ENCODE measurements at regions not wholly inside any gene's neighbourhood (a gene's known extent, or its start where the extent isn't known, plus 50 kb on each side); places are given as distances from the start of the nearest gene placed in this dataset.

- Histone ChIP-seq H3K4me3 (ENCODE audit: low read length in 2 of 2) (no peak overlapping the region), H3K18ac (ENCODE audit: low read length) (no peak overlapping the region), H3K23ac (ENCODE audit: low read depth, low read length, poor library complexity) (no peak overlapping the region), H2BK5ac (ENCODE audit: low read length) (no peak overlapping the region), H2BK12ac (ENCODE audit: low read length) (no peak overlapping the region), H2BK15ac (ENCODE audit: low read length) (no peak overlapping the region), H3K79me1 (ENCODE audit: low read depth, low read length) (no peaks in the 10 kb centered on the region), H4K8ac (ENCODE audit: low read depth, low read length) (no peak overlapping the region), H4K91ac (ENCODE audit: low read depth, low read length, poor library complexity) (no peak overlapping the region), H3K4me2 (ENCODE audit: insufficient read depth, low read length, poor library complexity, severe bottlenecking) (no peak overlapping the region), H2AK5ac (ENCODE audit: low read depth, low read length) (no peak overlapping the region), H3K9me3 (replicated peaks in 1 of 2; ENCODE audit: control insufficient read depth in 2 of 2, insufficient read depth in 1 of 2, low read depth in 1 of 2, low read length in 2 of 2) (no peaks in the 10 kb centered on the region), H3K36me3 (replicated peaks in 1 of 2; ENCODE audit: control insufficient read depth in 2 of 2, insufficient read depth in 2 of 2, low read length in 2 of 2) (no peaks in the 10 kb centered on the region), H3K14ac (ENCODE audit: low read length) (no peak overlapping the region), H3K9ac (ENCODE audit: low read depth, low read length, poor library complexity) (no peak overlapping the region), H3K4ac (ENCODE audit: low read length) (no peak overlapping the region), H2AFZ (ENCODE audit: low read length) (peak overlapping the region; percentile 32), H3K4me1 (ENCODE audit: control insufficient read depth in 2 of 2, insufficient read depth in 1 of 2, low read depth in 1 of 2, low read length in 2 of 2) (no peaks in the 10 kb centered on the region), H3K27ac (replicated peaks; ENCODE audit: low read length) (no peak overlapping the region), H3K27me3 (ENCODE audit: control insufficient read depth in 3 of 3, insufficient read depth in 3 of 3, low read depth in 1 of 3, low read length in 3 of 3) (no peaks in the 10 kb centered on the region), H2BK120ac (ENCODE audit: low read depth, low read length) (no peak overlapping the region)
- DNase-seq (ENCODE audit: low spot score), result no peak
Measured at GRCh38 chr1:190667914-190668313, 190.2 kb upstream of the BRINP3 start.

DNA sequence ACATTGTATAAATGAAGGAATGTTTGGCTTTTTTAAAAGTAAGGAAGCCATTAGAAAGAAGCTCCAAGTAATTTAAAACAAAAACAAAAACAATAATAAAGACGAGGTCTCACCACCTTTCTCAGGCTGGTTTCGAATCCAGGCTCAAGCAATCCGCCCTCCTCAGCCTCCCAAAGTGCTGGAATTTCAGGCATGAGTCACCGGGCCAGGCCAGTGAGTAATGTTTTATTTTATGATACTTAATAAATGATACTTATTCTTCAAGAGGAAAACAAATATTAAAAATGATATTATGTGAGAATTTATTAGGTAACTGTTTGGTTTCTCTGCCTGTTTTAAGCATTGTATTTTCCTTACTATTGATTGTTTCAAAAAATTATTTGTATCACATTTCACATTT is 201.4 kb upstream of the BRINP3 start:
- Histone ChIP-seq H4K91ac (ENCODE audit: low read depth, low read length, poor library complexity) (no peak overlapping the region), H2BK12ac (ENCODE audit: low read length) (no peak overlapping the region), H3K27me3 (ENCODE audit: control insufficient read depth in 3 of 3, insufficient read depth in 3 of 3, low read depth in 1 of 3, low read length in 3 of 3) (no peaks in the 10 kb centered on the region), H3K9ac (ENCODE audit: low read depth, low read length, poor library complexity) (no peak overlapping the region), H3K9me3 (replicated peaks in 1 of 2; ENCODE audit: control insufficient read depth in 2 of 2, insufficient read depth in 1 of 2, low read depth in 1 of 2, low read length in 2 of 2) (no peaks in the 10 kb centered on the region), H3K36me3 (replicated peaks in 1 of 2; ENCODE audit: control insufficient read depth in 2 of 2, insufficient read depth in 2 of 2, low read length in 2 of 2) (no peaks in the 10 kb centered on the region), H3K23ac (ENCODE audit: low read depth, low read length, poor library complexity) (no peak overlapping the region), H3K27ac (replicated peaks; ENCODE audit: low read length) (no peak overlapping the region), H2AK5ac (ENCODE audit: low read depth, low read length) (no peak overlapping the region), H2BK120ac (ENCODE audit: low read depth, low read length) (no peak overlapping the region), H2BK15ac (ENCODE audit: low read length) (no peak overlapping the region), H3K4ac (ENCODE audit: low read length) (no peak overlapping the region), H2AFZ (ENCODE audit: low read length) (no peak overlapping the region), H3K18ac (ENCODE audit: low read length) (no peak overlapping the region), H3K79me1 (ENCODE audit: low read depth, low read length) (no peaks in the 10 kb centered on the region), H3K14ac (ENCODE audit: low read length) (no peak overlapping the region), H2BK5ac (ENCODE audit: low read length) (no peak overlapping the region), H4K8ac (ENCODE audit: low read depth, low read length) (no peak overlapping the region), H3K4me3 (ENCODE audit: low read length in 2 of 2) (no peak overlapping the region), H3K4me1 (ENCODE audit: control insufficient read depth in 2 of 2, insufficient read depth in 1 of 2, low read depth in 1 of 2, low read length in 2 of 2) (no peaks in the 10 kb centered on the region), H3K4me2 (ENCODE audit: insufficient read depth, low read length, poor library complexity, severe bottlenecking) (no peak overlapping the region)
- no CpG with 5 or more reads among the region's 4 CpGs for WGBS, 2 donors (ENCODE audit: extremely low coverage in 2 of 2, insufficient read length in 2 of 2, insufficient replicate concordance in 1 of 2)
- no peak for DNase-seq (ENCODE audit: low spot score)

- H3K14ac ChIP-seq (ENCODE audit: low read length), result no peak overlapping the region
- H4K8ac ChIP-seq (ENCODE audit: low read depth, low read length), result no peak overlapping the region
- no peak overlapping the region for H2AFZ ChIP-seq (ENCODE audit: low read length)
- no peak overlapping the region for H2AK5ac ChIP-seq (ENCODE audit: low read depth, low read length)
- WGBS, 2 donors (ENCODE audit: extremely low coverage in 2 of 2, insufficient read length in 2 of 2, insufficient replicate concordance in 1 of 2), result no CpG with 5 or more reads among the region's 2 CpGs
- no peaks in the 10 kb centered on the region for H3K4me1 ChIP-seq (ENCODE audit: control insufficient read depth in 2 of 2, insufficient read depth in 1 of 2, low read depth in 1 of 2, low read length in 2 of 2)
- H3K18ac ChIP-seq (ENCODE audit: low read length), result no peak overlapping the region
- H2BK12ac ChIP-seq (ENCODE audit: low read length), result no peak overlapping the region
- no peak overlapping the region for H3K4ac ChIP-seq (ENCODE audit: low read length)
- H3K4me2 ChIP-seq (ENCODE audit: insufficient read depth, low read length, poor library complexity, severe bottlenecking), result no peak overlapping the region
- no peaks in the 10 kb centered on the region for H3K27me3 ChIP-seq (ENCODE audit: control insufficient read depth in 3 of 3, insufficient read depth in 3 of 3, low read depth in 1 of 3, low read length in 3 of 3)
- H4K91ac ChIP-seq (ENCODE audit: low read depth, low read length, poor library complexity), result no peak overlapping the region
- H3K23ac ChIP-seq (ENCODE audit: low read depth, low read length, poor library complexity), result no peak overlapping the region
- H3K4me3 ChIP-seq (ENCODE audit: low read length in 2 of 2), result no peak overlapping the region
- H2BK120ac ChIP-seq (ENCODE audit: low read depth, low read length), result no peak overlapping the region
- no peak overlapping the region for H3K27ac ChIP-seq (replicated peaks; ENCODE audit: low read length)
- H2BK15ac ChIP-seq (ENCODE audit: low read length), result no peak overlapping the region
- H3K9me3 ChIP-seq (replicated peaks in 1 of 2; ENCODE audit: control insufficient read depth in 2 of 2, insufficient read depth in 1 of 2, low read depth in 1 of 2, low read length in 2 of 2), result no peaks in the 10 kb centered on the region
- no peak for DNase-seq (ENCODE audit: low spot score)
- no peak overlapping the region for H2BK5ac ChIP-seq (ENCODE audit: low read length)
- no peak overlapping the region for H3K9ac ChIP-seq (ENCODE audit: low read depth, low read length, poor library complexity)
- no peaks in the 10 kb centered on the region for H3K79me1 ChIP-seq (ENCODE audit: low read depth, low read length)
- no peaks in the 10 kb centered on the region for H3K36me3 ChIP-seq (replicated peaks in 1 of 2; ENCODE audit: control insufficient read depth in 2 of 2, insufficient read depth in 2 of 2, low read length in 2 of 2)
Measured at GRCh38 chr1:190679454-190679853, 201.8 kb upstream of the BRINP3 start.

DNA sequence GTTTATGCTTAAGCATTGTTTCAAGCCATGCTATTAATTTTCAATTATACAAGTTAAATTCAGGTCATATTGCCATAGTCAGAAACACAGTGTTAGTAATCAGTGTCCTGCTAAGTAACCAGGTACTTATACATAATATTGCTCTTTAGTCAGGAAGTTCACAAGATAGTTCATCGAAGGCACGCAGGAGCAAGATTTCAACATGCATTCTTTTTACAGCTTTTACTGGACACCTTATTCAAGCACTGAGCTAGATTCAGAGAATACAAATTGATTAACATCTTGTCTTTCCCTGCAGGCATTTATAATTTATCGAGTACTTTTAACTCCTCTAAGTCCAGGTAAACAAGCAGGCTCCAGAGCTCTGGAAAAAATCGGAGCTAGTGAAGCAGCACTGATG is 202.3 kb upstream of the BRINP3 start:
- no peak overlapping the region for H3K14ac ChIP-seq (ENCODE audit: low read length)
- no peak overlapping the region for H3K27ac ChIP-seq (replicated peaks; ENCODE audit: low read length)
- no peak overlapping the region for H2AK5ac ChIP-seq (ENCODE audit: low read depth, low read length)
- H3K4me2 ChIP-seq (ENCODE audit: insufficient read depth, low read length, poor library complexity, severe bottlenecking), result peak overlapping the region; percentile 18
- no peak overlapping the region for H3K9ac ChIP-seq (ENCODE audit: low read depth, low read length, poor library complexity)
- no peak overlapping the region for H2BK120ac ChIP-seq (ENCODE audit: low read depth, low read length)
- H3K4me3 ChIP-seq (ENCODE audit: low read length in 2 of 2), result no peak overlapping the region
- no peak overlapping the region for H3K23ac ChIP-seq (ENCODE audit: low read depth, low read length, poor library complexity)
- H2BK12ac ChIP-seq (ENCODE audit: low read length), result no peak overlapping the region
- no peak overlapping the region for H4K8ac ChIP-seq (ENCODE audit: low read depth, low read length)
- no CpG with 5 or more reads among the region's 4 CpGs for WGBS, 2 donors (ENCODE audit: extremely low coverage in 2 of 2, insufficient read length in 2 of 2, insufficient replicate concordance in 1 of 2)
- H2BK15ac ChIP-seq (ENCODE audit: low read length), result no peak overlapping the region
- H3K4me1 ChIP-seq (ENCODE audit: control insufficient read depth in 2 of 2, insufficient read depth in 1 of 2, low read depth in 1 of 2, low read length in 2 of 2), result no peaks in the 10 kb centered on the region
- H3K4ac ChIP-seq (ENCODE audit: low read length), result no peak overlapping the region
- H2AFZ ChIP-seq (ENCODE audit: low read length), result peak overlapping the region; percentile 53
- DNase-seq (ENCODE audit: low spot score), result no peak
- no peak overlapping the region for H4K91ac ChIP-seq (ENCODE audit: low read depth, low read length, poor library complexity)
- no peaks in the 10 kb centered on the region for H3K9me3 ChIP-seq (replicated peaks in 1 of 2; ENCODE audit: control insufficient read depth in 2 of 2, insufficient read depth in 1 of 2, low read depth in 1 of 2, low read length in 2 of 2)
- H3K27me3 ChIP-seq (ENCODE audit: control insufficient read depth in 3 of 3, insufficient read depth in 3 of 3, low read depth in 1 of 3, low read length in 3 of 3), result no peaks in the 10 kb centered on the region
- H3K36me3 ChIP-seq (replicated peaks in 1 of 2; ENCODE audit: control insufficient read depth in 2 of 2, insufficient read depth in 2 of 2, low read length in 2 of 2), result no peaks in the 10 kb centered on the region
- H3K79me1 ChIP-seq (ENCODE audit: low read depth, low read length), result no peaks in the 10 kb centered on the region
- H2BK5ac ChIP-seq (ENCODE audit: low read length), result no peak overlapping the region
- H3K18ac ChIP-seq (ENCODE audit: low read length), result no peak overlapping the region

All from neuronal stem cell (in vitro differentiated cells).